RWPE1 (cell line): ENCODE measurements at regions not wholly inside any gene's neighbourhood (a gene's known extent, or its start where the extent isn't known, plus 50 kb on each side); places are given as distances from the start of the nearest gene placed in this dataset.

Experiments
- CTCF ChIA-PET: fragments of 350-600 bp; sonication (Branson Sonifier 250); formaldehyde crosslinking; extraction: SDS; loops from one replicate; lab custom pipeline; 2021; lab: Yijun Ruan, JAX
- POLR2A ChIA-PET: fragments of 400-600 bp; formaldehyde crosslinking; extraction: SDS; loops from one replicate; lab custom pipeline; 2020; ENCODE audit warnings: antibody characterized with exemption; ENCODE audit not compliant: low non-redundant PET; lab: Yijun Ruan, JAX
- DNase-seq: peaks from one replicate; pipeline ENCODE4 v3.0.0; 2012; ENCODE audit warnings: low spot score
- H3K27ac ChIP-seq: fragments of 450-650 bp; 2 replicates; pipeline ENCODE4 v1.5.1; 2017
- TF ChIP-seq, protein P1 (sequence below): fragments of 450-650 bp; conservative IDR thresholded peaks from 2 replicates; pipeline ENCODE4 v1.5.1; 2017; ENCODE audit warnings: low read depth, mild to moderate bottlenecking

DNA sequence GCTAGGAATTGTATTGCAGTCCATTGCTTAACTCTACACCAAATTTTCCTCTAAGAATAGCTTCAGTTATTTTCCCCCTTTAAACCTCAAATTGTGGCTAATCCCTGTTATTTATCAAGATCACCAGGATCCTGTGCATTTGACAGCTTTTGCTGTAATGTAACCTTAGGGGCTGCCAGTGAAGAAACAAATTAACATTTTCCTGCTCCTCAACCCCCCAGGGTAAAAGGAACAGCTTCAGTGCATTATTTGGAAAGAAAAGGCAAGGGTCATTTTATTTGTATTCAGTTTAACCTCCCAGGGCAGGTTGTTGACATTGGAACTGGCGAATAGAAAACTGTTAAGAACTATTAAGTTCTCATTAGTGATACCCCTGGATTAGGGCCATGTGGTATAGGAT is 57.0 kb downstream of the PCDH20 start:
- POLR2A ChIA-PET: no interaction called here
- TF ChIP-seq, protein P1, sequence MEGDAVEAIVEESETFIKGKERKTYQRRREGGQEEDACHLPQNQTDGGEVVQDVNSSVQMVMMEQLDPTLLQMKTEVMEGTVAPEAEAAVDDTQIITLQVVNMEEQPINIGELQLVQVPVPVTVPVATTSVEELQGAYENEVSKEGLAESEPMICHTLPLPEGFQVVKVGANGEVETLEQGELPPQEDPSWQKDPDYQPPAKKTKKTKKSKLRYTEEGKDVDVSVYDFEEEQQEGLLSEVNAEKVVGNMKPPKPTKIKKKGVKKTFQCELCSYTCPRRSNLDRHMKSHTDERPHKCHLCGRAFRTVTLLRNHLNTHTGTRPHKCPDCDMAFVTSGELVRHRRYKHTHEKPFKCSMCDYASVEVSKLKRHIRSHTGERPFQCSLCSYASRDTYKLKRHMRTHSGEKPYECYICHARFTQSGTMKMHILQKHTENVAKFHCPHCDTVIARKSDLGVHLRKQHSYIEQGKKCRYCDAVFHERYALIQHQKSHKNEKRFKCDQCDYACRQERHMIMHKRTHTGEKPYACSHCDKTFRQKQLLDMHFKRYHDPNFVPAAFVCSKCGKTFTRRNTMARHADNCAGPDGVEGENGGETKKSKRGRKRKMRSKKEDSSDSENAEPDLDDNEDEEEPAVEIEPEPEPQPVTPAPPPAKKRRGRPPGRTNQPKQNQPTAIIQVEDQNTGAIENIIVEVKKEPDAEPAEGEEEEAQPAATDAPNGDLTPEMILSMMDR: no peak
- CTCF ChIA-PET: no interaction called here
- H3K27ac ChIP-seq: no peak overlapping the region
- DNase-seq: no peak

DNA sequence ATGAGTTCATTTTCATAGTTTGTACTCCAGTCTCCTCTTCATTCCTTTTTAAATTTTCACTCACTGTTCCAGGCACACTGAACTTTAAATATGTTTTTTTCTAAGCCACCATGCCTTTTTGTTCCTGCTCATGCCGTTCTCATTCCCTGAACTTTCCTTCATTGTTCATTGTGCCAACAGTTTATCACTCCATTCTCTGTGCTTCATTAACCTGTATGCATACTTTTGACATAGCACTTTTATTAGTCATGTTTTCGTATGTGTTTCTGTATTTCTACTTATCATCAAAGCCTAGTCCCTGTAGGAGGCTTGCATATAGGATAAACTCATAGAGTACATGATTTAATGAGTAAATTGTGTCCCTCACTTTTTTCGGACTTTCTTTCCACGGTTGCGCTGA is 65.3 kb downstream of the PCDH20 start:
- TF ChIP-seq, protein P1: no peak
- ChIA-PET POLR2A (no interaction called here), CTCF (no interaction called here)
- DNase-seq: no peak
- H3K27ac ChIP-seq: no peak overlapping the region

DNA sequence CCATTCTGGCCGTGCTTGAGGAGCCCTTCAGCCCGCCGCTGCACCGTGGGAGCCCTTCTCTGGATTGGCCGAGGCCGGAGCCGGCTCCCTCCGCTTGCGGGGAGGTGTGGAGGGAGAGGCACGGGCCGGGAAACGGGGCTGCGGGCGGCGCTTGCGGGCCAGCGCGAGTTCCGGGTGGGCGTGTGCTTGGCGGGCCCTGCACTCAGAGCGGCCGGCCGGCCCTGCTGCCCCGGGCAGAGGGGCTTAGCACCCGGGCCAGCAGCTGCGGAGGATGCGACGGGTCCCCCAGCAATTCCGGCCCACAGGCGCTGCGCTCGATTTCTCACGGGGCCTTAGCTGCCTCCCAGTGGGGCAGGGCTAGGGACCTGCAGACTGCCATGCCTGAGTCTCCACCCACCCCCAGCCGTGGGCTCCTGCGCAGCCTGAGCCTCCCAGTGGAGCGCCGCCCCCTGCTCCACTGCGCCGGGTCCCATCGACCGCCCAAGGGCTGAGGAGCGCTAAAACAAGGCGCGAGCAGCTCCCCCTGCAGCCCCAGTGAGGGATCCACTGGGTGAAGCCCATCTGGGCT is 76.5 kb downstream of the PCDH20 start:
- DNase-seq: no peak
- no peak overlapping the region for H3K27ac ChIP-seq
- ChIA-PET POLR2A (no interaction called here), CTCF (no interaction called here)
- TF ChIP-seq, protein P1: no peak

DNA sequence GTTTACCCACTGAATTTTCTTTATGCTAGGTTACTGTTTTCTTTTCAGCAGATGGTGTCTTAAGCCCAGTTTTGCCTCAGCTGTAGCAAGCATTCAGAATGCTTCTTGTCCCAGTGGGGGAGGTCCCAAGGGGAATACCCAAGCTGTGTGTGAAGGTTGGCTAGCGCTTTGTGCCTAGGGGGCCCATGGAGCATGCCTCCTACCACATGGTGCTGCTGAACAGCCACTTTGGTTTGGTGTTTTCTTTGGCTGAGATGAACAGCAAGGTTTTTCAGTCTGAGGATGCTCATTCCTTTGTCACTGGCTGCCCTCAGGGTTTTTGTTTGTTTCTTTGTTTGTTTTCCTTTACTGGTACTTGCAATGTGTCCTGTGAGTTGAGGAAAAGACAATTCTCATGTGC is 99.0 kb downstream of the PCDH20 start:
- H3K27ac ChIP-seq: no peak overlapping the region
- POLR2A ChIA-PET: no interaction called here
- TF ChIP-seq, protein P1: no peak
- DNase-seq: no peak
- CTCF ChIA-PET: interaction anchor here (0.6 kb wide), 1 partner anchor 553 kb away, joined by 4 read pairs; no protein-coding TSS in a partner anchor

DNA sequence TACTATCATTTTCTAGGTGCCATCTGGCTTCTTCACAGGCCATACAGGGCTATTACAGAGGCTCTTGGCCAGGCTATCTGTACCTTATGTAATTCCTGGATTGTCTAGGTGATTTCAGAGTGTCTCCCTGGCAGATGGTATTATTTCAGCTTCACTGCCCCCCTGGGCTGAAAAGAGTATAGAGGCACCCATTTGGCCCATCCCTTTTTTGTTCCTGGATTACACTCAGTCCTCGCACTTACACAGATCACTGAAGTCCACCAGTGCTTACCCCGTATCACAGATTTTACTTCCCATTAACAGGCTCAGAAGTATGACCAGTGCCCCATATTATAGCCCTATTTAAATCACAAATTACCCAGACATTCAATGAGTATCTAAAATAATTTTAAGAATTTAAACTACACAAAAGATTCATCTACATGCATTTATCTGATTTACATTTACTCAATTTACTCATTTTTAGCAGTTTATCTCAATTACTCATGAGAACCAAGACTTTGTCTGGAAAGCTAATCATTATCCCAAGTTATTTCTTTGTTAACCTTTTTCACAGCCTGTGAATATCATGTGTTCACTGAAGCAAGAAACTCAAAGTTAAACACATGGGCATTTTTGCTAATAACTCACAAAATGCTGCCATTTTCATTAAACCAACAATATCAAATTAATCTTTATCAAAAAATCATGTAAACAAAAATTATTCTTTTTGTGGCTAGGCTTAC is 121.0 kb downstream of the PCDH20 start:
- CTCF ChIA-PET: no interaction called here
- no peak for DNase-seq
- TF ChIP-seq, protein P1: no peak
- POLR2A ChIA-PET: no interaction called here
- H3K27ac ChIP-seq: no peak overlapping the region

DNA sequence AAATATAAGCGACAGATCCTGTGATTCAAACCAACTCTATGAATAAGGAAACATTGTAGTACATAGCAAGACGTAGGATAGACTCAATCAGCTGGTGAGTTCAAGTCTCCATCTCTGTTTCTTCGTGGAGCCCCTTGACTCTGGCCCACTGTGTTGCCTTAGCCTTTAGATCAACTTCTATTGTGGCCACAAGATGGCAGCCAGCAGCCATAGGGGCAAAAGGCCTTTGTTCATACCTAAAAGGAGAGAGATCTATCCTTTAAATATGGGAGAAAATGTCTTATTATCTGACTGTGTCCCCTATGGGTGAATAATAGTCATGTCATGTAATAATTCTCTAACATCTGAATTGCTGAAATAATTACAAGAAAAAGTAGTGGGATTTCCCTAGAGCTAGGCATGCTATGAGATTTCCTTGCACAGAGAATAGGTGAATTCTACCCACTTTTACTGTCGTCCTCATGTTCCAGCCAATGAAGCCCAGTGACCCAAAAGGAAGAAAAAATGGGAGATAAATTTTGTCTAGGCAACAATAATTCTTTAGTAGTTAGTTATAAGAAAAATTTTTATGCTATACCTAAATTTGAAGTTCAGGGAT is 129.4 kb downstream of the PCDH20 start:
- CTCF ChIA-PET: interaction anchor here (0.6 kb wide), 2 partner anchors 78 to 123 kb away, joined by 3 to 4 read pairs; no protein-coding TSS in a partner anchor
- no peak for DNase-seq
- POLR2A ChIA-PET: no interaction called here
- TF ChIP-seq, protein P1: no peak
- no peak overlapping the region for H3K27ac ChIP-seq
